Transverse colon (tissue), 3 donors: ENCODE measurements at regions not wholly inside any gene's neighbourhood (a gene's known extent, or its start where the extent isn't known, plus 50 kb on each side); places are given as distances from the start of the nearest gene placed in this dataset.

ENCODE experiments used
- POLR2A ChIP-seq: fragments of 450-650 bp; IDR thresholded peaks from one replicate; pipeline ENCODE4 v1.6.1; 2016; ENCODE audit warnings: antibody characterized with exemption, mild to moderate bottlenecking, moderate library complexity
- TF ChIP-seq, protein P1 (sequence below), 5 experiments: fragments of 200-600 bp in 3 of 5; fragments of 450-650 bp in 2 of 5; sonication (generic) in 3 of 5; IDR thresholded peaks; 1 replicate in 2 of 5; 2 replicates in 3 of 5; pipeline ENCODE4 v1.5.1; 2016 to 2017; ENCODE audit warnings: antibody characterized with exemption in 5 of 5, inconsistent platforms in 3 of 5, mild to moderate bottlenecking in 2 of 5, moderate library complexity in 1 of 5

DNA sequence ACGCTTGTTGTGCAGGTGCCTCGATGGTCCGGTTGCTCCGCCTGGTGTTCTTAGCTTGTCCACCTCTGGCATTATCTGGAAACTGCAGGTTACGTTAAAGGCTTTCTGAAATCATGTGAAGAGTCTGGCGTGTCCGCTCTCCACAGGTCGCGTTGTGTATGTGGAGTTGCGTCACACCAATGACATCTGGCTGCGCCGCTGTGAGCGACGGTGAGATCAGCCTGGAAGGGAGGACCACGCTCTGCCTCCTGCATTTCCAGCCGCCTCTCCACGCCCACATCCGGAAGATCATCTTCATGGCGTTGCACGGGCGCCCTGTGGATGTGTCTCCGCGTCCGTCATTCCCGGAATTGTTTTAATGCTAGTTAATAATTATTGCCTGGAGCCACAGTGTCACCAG is 50.6 kb upstream of the GALNT9 start:
- no peak for TF ChIP-seq POLR2A
- TF ChIP-seq, protein P1, sequence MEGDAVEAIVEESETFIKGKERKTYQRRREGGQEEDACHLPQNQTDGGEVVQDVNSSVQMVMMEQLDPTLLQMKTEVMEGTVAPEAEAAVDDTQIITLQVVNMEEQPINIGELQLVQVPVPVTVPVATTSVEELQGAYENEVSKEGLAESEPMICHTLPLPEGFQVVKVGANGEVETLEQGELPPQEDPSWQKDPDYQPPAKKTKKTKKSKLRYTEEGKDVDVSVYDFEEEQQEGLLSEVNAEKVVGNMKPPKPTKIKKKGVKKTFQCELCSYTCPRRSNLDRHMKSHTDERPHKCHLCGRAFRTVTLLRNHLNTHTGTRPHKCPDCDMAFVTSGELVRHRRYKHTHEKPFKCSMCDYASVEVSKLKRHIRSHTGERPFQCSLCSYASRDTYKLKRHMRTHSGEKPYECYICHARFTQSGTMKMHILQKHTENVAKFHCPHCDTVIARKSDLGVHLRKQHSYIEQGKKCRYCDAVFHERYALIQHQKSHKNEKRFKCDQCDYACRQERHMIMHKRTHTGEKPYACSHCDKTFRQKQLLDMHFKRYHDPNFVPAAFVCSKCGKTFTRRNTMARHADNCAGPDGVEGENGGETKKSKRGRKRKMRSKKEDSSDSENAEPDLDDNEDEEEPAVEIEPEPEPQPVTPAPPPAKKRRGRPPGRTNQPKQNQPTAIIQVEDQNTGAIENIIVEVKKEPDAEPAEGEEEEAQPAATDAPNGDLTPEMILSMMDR (IDR thresholded peaks at IDR 0.05) = no peak
